ENCODE measurements at regions not wholly inside any gene's neighbourhood (a gene's known extent, or its start where the extent isn't known, plus 50 kb on each side); places are given as distances from the start of the nearest gene placed in this dataset.

DNA sequence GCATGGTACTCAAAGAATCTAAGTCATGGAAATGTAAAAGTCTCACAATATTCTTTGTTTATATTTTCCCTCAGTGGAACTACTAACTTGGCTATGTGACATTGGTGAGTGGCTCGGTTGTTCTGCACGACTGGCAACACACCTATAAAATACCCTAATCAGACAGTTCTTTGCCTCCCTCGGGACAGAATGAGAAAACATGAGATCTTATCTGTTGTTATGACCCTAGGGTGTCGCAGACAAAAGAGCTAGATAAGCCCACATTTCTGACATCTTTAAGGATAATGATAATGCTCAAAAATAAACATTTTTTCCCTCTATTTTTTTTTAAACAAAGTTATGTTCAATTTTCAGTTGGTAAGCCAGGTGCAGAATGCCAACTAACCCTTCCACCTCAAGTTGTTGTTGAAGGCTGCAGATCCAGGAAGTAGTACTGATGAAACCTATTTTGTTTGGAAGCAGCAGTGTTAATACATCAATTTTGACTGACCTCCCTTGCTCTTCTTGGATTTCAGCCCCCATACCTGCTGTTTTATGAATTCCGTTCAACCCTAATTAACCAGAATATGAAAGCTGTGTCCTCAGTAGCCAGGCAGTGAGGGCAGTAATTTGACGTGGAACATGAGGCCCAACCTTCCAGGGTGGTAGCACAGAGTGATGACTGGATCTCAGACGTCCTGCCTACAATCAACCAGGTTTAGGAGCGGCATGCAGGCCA is 108.7 kb upstream of the DUSP10 start:
- DNase-seq (ENCODE audit: low spot score) = no peak

DNA sequence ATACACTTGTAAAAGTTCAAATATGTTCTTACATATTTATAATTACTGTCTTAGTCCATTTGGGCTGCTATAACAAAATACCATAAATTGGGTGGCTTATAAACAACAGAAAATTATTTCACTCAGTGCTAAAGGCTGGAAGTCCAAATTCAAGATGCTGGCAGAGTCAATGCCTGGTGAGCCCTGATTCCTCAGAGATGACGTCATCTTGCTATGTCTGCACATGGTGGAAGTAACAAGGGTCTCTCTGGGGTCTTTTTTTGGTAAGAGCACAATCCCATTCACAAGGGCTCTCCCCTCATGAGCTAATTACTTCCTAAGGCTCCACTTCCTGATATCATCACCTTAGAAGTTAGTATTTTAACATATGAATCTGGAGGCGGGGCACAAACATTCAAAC is 108.0 kb upstream of the DUSP10 start:
- no peak for DNase-seq (ENCODE audit: low spot score)

- no peak for DNase-seq (ENCODE audit: low spot score)
These were observed 107.2 kb upstream of the DUSP10 start for GRCh38 chr1:221849110-221849509.

DNA sequence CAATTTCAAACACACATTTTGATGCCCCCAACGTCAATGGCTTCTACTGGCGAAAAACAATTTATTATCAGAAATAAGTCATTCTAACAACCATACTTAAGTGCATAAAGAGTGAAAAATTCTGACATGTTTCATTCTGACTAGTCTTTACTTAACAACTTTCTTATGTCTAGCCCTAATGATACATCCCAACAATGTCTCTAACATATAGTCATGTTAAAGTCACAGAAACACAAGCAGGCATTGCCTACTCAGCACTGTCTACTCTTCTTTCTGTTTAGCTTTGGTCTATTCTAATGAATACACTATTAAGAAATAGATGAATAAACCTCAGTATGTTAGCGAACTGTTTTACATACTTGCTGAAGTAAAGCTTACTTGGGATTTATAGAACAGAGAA is 105.8 kb upstream of the DUSP10 start:
- no peak for DNase-seq (ENCODE audit: low spot score)

DNA sequence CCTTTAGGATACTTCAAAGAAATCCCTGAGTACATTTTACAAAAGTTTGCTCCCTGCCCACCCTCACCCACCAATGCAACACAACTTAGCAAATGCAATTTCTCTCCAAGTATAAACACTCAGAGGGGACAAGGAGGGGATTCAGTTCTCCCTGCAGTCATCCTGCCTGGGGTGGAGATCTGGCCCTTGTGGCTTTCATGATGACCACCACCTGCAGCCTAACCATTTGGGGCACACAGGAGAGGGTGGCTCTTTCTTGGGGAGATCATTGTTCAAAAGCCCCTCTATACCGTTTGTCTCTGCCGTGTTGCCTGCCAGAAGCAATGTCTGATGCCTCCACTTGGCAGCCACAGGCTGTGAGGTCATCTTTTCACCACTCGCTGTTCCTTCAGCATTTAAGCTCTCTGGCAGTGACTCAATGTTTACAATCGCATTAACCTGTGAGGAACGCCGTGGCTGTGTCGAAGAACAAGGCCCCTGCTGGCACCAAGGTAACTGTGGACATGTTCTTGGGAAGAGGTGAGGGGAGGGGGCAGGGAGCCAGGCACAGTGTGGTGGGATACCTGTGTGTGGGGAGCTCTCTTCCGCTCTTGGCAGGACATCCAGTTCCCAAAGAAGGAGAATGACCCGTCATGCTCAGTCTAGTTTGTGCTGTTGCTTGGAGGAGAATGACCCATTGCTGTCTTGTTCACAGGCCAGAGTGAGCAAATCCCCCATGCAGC is 103.9 kb upstream of the DUSP10 start:
- peak; percentile 70 for DNase-seq (ENCODE audit: low spot score)

DNA sequence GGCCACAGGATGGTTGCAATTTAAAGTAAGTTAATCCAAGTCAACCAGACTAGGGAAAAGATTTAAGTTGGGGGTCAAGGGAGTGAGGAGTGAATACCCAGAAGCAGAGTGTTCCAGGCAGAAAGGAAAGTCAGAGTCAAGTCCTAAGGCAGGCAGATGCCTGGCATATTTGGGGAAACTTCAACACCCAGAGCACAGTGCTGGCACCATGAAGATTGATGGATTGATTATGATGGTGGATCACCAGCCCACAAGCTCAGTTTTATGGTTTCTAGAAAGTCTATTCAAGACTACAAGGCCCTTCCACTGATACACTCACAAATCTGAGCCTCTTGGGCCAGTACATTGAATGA is 100.1 kb upstream of the DUSP10 start:
- no peak for DNase-seq (ENCODE audit: low spot score)

GRCh38 chr1:221841251-221841982 is 99.5 kb upstream of the DUSP10 start:
- DNase-seq (ENCODE audit: low spot score) = no peak

DNA sequence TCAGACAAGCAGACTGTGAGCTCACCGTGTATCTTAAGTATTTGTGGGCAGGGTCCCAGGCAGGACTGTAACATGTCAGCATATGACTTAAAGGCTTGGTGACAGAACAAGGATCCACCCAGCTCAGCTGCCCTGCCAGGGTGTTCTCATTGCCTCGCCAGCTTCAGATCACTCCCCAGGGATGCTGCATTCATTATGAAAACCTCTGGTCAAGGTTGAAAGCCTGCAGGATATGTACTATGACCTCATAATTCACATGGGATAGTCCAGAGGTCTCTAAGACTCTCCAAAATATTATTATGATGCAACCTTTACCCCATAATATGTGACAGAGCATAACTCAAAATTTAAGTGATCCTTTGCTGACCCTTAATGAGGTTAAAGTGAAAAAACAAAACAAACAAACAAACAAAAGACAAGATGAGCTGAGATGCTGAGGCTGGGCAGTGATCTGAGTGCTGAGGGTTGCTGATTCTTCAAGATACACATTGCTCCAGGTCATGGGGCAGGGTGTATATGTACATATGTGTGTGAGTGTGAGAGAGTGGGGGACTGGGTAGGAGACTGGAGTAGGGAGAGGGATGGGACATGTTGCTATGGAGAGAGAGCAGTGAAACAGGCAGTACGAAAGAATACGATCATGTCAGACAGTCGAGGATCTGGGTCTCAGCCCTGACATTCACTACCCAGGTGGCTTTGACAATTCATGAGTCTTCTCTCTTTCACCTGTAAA is 98.8 kb upstream of the DUSP10 start:
- no peak for DNase-seq (ENCODE audit: low spot score)

DNA sequence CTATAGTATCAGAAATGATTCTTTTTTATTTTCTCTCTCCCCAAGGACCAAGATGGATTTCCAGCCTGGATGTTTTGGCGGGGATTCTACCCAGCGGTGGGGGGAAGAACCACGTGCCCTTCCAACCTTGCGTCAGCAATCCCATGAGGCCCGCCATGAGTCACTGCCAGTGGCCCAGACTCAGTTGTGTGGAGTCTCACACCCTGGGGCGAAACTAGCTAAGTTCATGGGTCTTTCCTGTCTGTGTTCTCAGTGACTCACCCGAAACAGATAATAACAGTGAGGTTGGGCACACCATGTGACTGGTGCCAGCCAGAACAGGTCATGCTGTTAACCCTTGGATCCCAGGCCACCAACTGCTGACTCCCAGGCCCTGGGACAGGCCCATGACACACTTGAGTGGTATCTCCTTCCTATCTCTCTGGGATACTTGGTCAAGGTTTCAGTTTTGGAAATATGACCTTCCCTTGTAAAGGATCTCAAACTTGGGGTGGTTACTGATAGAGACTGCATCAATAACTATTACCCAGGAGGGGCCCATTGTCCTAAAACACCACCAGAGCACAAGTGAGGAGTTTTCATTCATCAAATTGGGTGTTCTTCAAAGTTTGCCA is 98.0 kb upstream of the DUSP10 start:
- DNase-seq (ENCODE audit: low spot score) = peak; percentile 18

DNA sequence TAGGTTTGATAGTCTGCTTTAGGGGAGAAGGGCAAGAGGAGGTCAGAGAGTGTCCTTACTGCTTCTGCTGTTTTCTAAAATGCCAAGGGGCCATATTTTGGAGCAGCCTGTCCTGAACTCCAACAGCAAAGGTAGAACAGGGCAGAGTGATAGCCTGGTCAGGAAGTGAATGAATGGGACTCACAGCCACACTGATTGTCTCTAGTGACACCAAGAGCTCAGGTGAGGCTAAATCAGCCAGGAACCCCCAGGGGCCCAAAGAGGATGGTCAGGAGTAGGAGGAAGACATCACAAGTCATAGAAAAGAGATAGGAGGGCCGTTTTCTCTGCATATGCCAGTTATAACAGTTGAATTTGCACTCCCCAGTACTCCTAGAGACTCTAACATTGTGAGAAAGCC is 97.4 kb upstream of the DUSP10 start:
- no peak for DNase-seq (ENCODE audit: low spot score)

- DNase-seq (ENCODE audit: low spot score) = no peak
These were observed 96.0 kb upstream of the DUSP10 start for GRCh38 chr1:221837896-221838295.

GRCh38 chr1:221834698-221835513 is 93.0 kb upstream of the DUSP10 start:
- DNase-seq (ENCODE audit: low spot score) = no peak

GRCh38 chr1:221832617-221833016 is 90.7 kb upstream of the DUSP10 start:
- DNase-seq (ENCODE audit: low spot score) = no peak

DNA sequence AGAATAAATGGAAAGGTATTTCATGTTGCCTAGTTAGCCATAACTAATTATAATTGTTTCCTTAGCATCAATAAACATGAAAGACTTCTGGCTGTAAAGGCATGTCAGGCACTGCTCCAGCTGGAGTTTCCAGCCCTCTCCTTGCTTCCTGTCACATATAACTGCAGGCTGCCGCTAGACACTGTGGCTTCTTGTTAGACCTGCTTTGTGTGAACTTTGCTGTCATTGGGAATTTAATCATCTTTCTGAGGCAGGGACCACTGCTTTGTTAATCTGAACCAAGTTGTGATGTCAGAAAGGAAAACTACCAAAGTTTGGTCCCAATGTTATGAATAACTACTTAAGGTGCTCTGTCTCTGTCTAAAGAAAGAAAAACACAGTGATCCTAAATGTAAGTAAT is 90.3 kb upstream of the DUSP10 start:
- no peak for DNase-seq (ENCODE audit: low spot score)

- no peak for DNase-seq (ENCODE audit: low spot score)
These were observed 87.6 kb upstream of the DUSP10 start for GRCh38 chr1:221829327-221830015.

DNA sequence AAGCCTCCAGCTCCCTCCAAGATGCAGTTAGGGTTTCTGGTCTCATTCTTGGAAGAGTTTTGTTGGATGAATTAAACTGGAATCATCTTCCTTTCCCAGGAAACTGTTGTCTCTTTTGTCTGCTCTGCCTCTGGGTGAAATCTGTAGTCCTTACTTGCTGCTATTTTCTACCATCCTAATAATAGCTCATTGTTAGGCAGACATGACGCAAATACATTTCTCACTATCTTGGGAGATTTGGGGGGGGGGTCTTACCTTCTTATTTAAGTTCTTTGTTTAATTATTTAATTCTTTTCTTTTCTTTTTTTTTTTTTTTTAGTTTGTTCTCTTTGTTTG is 85.4 kb upstream of the DUSP10 start:
- DNase-seq (ENCODE audit: low spot score) = no peak

DNA sequence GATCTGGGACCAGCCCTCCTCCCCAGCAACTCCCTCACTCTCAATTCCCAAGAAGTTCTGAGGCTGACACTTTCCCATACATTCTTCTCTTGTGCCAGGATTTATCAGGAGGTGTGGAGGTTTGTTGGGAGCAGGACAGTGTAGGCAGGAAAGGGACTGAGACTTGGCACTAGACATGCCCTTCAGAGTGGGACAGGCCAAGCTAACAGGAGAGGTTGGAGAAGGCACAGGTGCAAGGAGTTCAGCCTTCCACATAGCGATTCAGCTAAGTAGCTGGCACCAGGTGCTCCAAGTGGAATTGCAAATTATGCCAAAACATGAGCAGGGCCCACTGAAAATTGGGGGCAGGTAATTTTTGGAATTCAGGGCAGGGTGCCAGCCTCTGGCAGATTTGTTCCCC is 83.0 kb upstream of the DUSP10 start:
- no peak for DNase-seq (ENCODE audit: low spot score)

GRCh38 chr1:221824025-221824424 is 82.1 kb upstream of the DUSP10 start:
- DNase-seq (ENCODE audit: low spot score) = no peak

GRCh38 chr1:221823561-221823960 is 81.7 kb upstream of the DUSP10 start:
- no peak for DNase-seq (ENCODE audit: low spot score)

- DNase-seq (ENCODE audit: low spot score) = no peak
These were observed 81.3 kb upstream of the DUSP10 start for GRCh38 chr1:221823149-221823548.

All from HT-29 (cell line).